ENCODE measurements at regions not wholly inside any gene's neighbourhood (a gene's known extent, or its start where the extent isn't known, plus 50 kb on each side); places are given as distances from the start of the nearest gene placed in this dataset.

DNA sequence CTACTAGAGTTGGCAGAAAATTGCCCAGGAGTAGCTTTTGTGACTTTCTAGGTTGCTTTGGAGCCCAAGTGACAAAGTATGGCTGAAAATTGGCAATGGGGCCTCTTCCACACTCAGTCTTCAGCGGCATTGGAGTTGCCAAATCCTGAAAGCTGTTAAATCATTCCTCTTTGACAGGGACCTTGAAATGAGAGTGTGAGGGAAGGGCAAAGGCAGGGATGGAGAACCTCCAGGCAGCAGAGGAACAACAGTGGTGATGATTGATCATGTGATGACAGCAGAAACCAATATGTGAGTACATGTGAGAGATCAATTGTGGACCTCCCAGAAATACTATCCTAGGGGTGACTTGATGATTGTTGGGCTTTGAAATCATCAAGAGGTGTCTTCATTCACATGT, 393.9 kb downstream of the KIF16B start:
- H3K27ac ChIP-seq (ENCODE audit: low read depth, low read length): no peak overlapping the region
- no peak for DNase-seq (ENCODE audit: low read depth in 4 of 6, low spot score in 6 of 6)
- H3K4me3 ChIP-seq (ENCODE audit: low read depth, low read length): no peak overlapping the region
- WGBS (ENCODE audit: insufficient coverage): 40% methylated on average over 1 of the region's 1 CpG
- no peaks in the 10 kb centered on the region for H3K9me3 ChIP-seq (ENCODE audit: control insufficient read depth, insufficient read depth, low read length)
- H3K4me1 ChIP-seq (ENCODE audit: control insufficient read depth, insufficient read depth, low read length): no peaks in the 10 kb centered on the region
- H3K27me3 ChIP-seq (ENCODE audit: control insufficient read depth, insufficient read depth, low read length): no peaks in the 10 kb centered on the region
- no peaks in the 10 kb centered on the region for H3K36me3 ChIP-seq (ENCODE audit: control insufficient read depth, insufficient read depth, low read length)

DNA sequence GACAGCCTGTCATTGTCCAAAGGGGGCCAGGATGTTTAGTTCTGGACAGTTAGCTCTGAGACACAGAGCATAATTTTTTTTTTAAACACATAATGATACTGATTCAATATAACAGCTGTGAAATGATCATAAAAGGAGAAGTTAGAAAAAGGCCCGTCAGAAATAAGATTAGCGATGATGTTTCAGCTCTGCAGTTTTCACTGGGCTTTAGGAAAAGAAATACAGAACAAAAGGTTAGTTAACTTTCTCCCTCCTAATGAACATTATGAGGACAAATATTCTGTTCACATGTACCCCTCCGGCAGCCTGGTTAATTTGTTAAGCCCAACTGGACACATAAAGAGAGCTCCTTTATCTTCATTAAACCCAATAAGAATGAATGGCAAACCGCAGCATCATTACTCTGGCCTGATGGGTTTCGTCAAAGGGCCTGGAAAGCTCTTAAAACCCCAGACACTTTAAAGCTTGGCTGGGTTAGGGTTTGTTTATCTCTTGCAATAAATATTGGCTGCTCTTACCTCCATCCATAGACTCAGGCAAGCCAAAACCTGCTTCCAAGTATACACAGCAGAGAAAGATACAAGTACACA, 394.6 kb downstream of the KIF16B start:
- whole genome bisulfite sequencing (ENCODE audit: insufficient coverage): 13% methylated on average over 1 of the region's 5 CpGs
- Histone ChIP-seq H3K27ac (ENCODE audit: low read depth, low read length) (no peak overlapping the region), H3K9me3 (ENCODE audit: control insufficient read depth, insufficient read depth, low read length) (no peaks in the 10 kb centered on the region), H3K36me3 (ENCODE audit: control insufficient read depth, insufficient read depth, low read length) (no peaks in the 10 kb centered on the region), H3K27me3 (ENCODE audit: control insufficient read depth, insufficient read depth, low read length) (no peaks in the 10 kb centered on the region), H3K4me1 (ENCODE audit: control insufficient read depth, insufficient read depth, low read length) (no peaks in the 10 kb centered on the region), H3K4me3 (ENCODE audit: low read depth, low read length) (no peak overlapping the region)
- peak in 5 of 6 donors; percentile 26 to 87 (median 40) for DNase-seq (ENCODE audit: low read depth in 4 of 6, low spot score in 6 of 6)

DNA sequence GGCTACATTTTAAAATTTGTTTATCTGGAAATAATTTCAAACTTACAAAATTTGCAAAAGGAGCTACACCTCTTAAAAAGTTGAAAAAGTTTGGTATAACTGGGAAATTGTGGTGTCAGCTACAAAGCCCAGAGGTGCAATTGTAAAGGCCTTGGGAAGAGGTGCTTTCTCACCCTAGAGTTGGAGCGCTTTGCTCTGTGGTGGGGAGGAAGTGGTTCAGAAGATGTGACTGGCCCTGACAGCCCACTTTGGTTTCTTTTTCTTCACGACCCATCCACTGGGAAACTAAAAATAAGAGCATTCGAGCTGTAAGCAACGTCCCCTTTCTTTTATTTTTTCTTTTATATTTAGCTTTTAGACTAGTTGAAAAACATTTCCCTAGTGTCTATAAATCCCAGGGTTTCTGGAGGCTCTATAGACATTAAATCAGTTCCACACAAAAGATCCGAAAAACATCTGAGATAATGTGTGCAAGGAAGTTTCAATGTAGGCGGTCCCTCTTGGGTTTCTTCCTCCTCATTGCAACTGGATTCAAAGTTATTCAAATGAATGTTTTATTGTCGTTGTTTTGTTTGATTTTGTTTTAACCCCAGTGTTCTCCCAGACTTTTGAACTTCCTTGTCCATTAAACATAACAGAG, 397.8 kb downstream of the KIF16B start:
- Histone ChIP-seq H3K4me1 (ENCODE audit: control insufficient read depth, insufficient read depth, low read length) (no peaks in the 10 kb centered on the region), H3K27ac (ENCODE audit: low read depth, low read length) (no peak overlapping the region), H3K9me3 (ENCODE audit: control insufficient read depth, insufficient read depth, low read length) (no peaks in the 10 kb centered on the region), H3K4me3 (ENCODE audit: low read depth, low read length) (no peak overlapping the region), H3K27me3 (ENCODE audit: control insufficient read depth, insufficient read depth, low read length) (no peaks in the 10 kb centered on the region), H3K36me3 (ENCODE audit: control insufficient read depth, insufficient read depth, low read length) (no peaks in the 10 kb centered on the region)
- peak in 1 of 6 donors; percentile 56 for DNase-seq (ENCODE audit: low read depth in 4 of 6, low spot score in 6 of 6)
- WGBS (ENCODE audit: insufficient coverage): no CpG with 5 or more reads among the region's 7 CpGs

DNA sequence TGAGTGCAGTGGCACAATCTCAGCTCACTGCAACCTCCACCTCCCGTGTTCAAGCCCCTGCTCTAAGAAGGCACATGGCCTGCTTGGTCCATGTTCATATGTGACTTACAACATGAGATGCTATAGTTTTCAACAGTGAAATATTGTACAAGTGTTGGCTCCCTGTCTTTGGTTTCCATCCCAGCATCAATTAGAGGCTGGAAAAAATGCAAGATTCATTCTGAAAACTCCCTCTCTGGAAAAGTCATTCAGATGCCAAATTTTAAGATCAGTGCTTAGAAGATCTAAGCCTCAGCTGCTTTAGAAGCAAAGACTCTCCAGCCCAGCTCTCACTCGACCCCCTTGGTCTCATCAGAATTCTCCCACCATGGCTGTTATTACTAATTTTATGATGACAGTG, 398.9 kb downstream of the KIF16B start:
- Histone ChIP-seq H3K27ac (ENCODE audit: low read depth, low read length) (no peak overlapping the region), H3K36me3 (ENCODE audit: control insufficient read depth, insufficient read depth, low read length) (no peaks in the 10 kb centered on the region)

DNA sequence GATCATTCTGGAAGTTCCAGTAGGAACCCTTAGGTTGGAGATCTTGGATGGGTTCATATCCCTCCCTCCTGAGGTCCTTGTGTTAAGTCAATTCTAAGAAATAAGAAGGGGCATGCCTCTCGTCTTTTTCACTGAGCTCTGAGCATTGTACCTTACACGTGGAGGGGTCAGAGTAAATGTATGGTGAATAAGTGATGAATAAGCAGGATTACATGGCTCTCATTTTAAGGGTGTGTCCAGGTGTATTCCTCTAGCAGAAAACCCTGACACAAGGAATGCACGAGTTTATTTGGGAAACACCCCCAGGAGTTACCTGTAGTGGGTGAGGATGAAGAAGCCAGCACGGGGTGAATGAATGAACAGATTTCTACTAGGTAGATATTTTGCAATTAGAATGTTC, 400.2 kb downstream of the KIF16B start:
- WGBS (ENCODE audit: insufficient coverage): 84% methylated on average over 2 of the region's 4 CpGs
- Histone ChIP-seq H3K27ac (ENCODE audit: low read depth, low read length) (no peak overlapping the region), H3K9me3 (ENCODE audit: control insufficient read depth, insufficient read depth, low read length) (no peaks in the 10 kb centered on the region), H3K27me3 (ENCODE audit: control insufficient read depth, insufficient read depth, low read length) (no peaks in the 10 kb centered on the region), H3K36me3 (ENCODE audit: control insufficient read depth, insufficient read depth, low read length) (no peaks in the 10 kb centered on the region), H3K4me1 (ENCODE audit: control insufficient read depth, insufficient read depth, low read length) (no peaks in the 10 kb centered on the region), H3K4me3 (ENCODE audit: low read depth, low read length) (no peak overlapping the region)
- DNase-seq (ENCODE audit: low read depth in 4 of 6, low spot score in 6 of 6): no peak

More for the DNA sequence above, 398.9 kb downstream of the KIF16B start:
- Histone ChIP-seq H3K4me1 (ENCODE audit: control insufficient read depth, insufficient read depth, low read length) (no peaks in the 10 kb centered on the region), H3K9me3 (ENCODE audit: control insufficient read depth, insufficient read depth, low read length) (no peaks in the 10 kb centered on the region), H3K27me3 (ENCODE audit: control insufficient read depth, insufficient read depth, low read length) (no peaks in the 10 kb centered on the region), H3K4me3 (ENCODE audit: low read depth, low read length) (no peak overlapping the region)
- WGBS (ENCODE audit: insufficient coverage): no CpG with 5 or more reads among the region's 2 CpGs
- peak in 1 of 6 donors; percentile 54 for DNase-seq (ENCODE audit: low read depth in 4 of 6, low spot score in 6 of 6)

DNA sequence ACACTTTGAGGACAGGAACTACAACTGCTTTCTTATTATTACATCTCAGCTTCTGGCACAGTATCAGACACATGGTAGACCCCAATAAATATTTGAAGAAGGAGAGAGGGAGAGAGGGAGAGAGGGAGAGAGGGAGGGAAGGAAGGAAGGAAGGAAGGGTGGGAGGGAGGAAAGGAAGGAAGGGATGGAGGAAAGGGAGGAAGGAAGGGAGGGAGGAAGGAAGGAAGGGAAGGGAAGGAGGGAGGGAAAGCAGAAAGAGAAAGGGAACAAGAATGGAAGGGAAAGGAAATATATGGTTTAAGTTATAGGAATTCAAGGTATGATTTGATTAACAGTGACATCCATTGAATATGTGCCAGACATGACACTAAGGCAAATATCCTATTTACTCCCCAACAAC, 402.1 kb downstream of the KIF16B start:
- H3K27me3 ChIP-seq (ENCODE audit: control insufficient read depth, insufficient read depth, low read length): no peaks in the 10 kb centered on the region

DNA sequence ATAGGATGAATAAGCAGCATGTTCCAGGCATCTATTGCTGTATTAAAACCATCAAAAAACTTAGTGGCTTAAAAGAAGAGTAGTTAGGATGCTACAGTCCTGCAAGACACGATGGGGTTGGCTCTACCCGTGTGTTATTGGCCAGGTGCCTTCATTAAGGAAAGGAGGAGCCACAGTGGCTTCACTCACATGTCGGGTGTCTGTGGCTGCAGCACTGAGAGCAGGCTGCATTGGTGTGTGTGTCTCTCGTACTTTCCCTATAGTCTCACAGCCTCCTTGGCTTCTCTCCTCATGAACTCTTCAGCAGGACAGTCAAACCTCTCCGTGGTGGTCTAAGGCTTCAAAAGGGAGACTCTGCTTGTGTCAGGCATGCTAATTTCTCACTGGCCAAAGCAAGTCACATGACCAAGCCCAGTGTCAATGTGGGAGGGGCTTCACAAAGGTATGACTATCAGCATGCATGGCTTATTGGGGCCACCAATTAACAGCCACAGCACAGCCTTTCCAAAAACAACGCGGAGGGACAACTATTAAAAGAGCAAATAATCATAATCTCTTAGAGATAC, 402.8 kb downstream of the KIF16B start:
- H3K27me3 ChIP-seq (ENCODE audit: control insufficient read depth, insufficient read depth, low read length): no peaks in the 10 kb centered on the region
- H3K9me3 ChIP-seq (ENCODE audit: control insufficient read depth, insufficient read depth, low read length): no peaks in the 10 kb centered on the region
- no peak overlapping the region for H3K4me3 ChIP-seq (ENCODE audit: low read depth, low read length)
- no peaks in the 10 kb centered on the region for H3K36me3 ChIP-seq (ENCODE audit: control insufficient read depth, insufficient read depth, low read length)
- no peak overlapping the region for H3K27ac ChIP-seq (ENCODE audit: low read depth, low read length)
- no peaks in the 10 kb centered on the region for H3K4me1 ChIP-seq (ENCODE audit: control insufficient read depth, insufficient read depth, low read length)
- DNase-seq (ENCODE audit: low read depth in 4 of 6, low spot score in 6 of 6): no peak
- WGBS (ENCODE audit: insufficient coverage): 89% methylated on average over 5 of the region's 7 CpGs

More for the DNA sequence above, 402.1 kb downstream of the KIF16B start:
- H3K27ac ChIP-seq (ENCODE audit: low read depth, low read length): no peak overlapping the region
- no peaks in the 10 kb centered on the region for H3K36me3 ChIP-seq (ENCODE audit: control insufficient read depth, insufficient read depth, low read length)
- DNase-seq (ENCODE audit: low read depth in 4 of 6, low spot score in 6 of 6): no peak
- no peaks in the 10 kb centered on the region for H3K4me1 ChIP-seq (ENCODE audit: control insufficient read depth, insufficient read depth, low read length)
- no peaks in the 10 kb centered on the region for H3K9me3 ChIP-seq (ENCODE audit: control insufficient read depth, insufficient read depth, low read length)
- H3K4me3 ChIP-seq (ENCODE audit: low read depth, low read length): no peak overlapping the region

DNA sequence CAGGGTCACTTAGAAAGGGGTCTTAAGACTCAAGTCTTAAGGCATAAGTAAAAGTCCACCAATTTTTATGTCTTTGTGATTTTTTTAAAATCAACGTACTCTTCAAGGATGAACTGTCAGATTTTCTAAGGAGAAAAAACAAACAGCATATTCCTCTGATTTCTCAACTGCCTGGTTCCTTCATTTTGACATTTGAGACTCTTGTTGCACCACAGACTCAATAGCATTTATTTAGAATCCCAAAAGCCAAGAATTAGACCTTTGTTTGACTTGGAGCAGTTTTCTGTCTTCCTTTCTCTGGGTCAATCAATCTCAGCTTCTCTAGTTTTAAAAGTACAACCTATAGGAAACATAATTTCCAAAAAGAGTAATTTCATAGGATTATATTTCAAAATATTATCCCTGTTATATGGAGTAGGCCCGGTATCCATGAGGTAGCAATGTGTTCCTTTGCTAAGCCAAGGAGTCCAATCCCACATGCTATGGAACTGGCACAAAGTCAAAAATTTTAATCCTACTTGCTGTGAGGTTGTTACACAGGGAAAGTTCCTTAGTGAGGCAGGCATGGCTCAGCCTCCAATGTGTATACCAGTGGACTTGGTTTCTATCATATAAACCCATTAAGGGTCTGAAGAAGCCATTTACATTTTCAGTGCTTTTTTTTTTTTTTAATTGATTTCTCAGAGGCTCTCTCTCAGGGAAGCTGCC, 405.7 kb downstream of the KIF16B start:
- no peak overlapping the region for H3K4me3 ChIP-seq (ENCODE audit: low read depth, low read length)
- WGBS (ENCODE audit: insufficient coverage): no CpG with 5 or more reads among the region's 2 CpGs
- no peak for DNase-seq (ENCODE audit: low read depth in 4 of 6, low spot score in 6 of 6)
- H3K9me3 ChIP-seq (ENCODE audit: control insufficient read depth, insufficient read depth, low read length): no peaks in the 10 kb centered on the region
- no peak overlapping the region for H3K27ac ChIP-seq (ENCODE audit: low read depth, low read length)
- no peaks in the 10 kb centered on the region for H3K27me3 ChIP-seq (ENCODE audit: control insufficient read depth, insufficient read depth, low read length)
- no peaks in the 10 kb centered on the region for H3K36me3 ChIP-seq (ENCODE audit: control insufficient read depth, insufficient read depth, low read length)
- H3K4me1 ChIP-seq (ENCODE audit: control insufficient read depth, insufficient read depth, low read length): no peaks in the 10 kb centered on the region

DNA sequence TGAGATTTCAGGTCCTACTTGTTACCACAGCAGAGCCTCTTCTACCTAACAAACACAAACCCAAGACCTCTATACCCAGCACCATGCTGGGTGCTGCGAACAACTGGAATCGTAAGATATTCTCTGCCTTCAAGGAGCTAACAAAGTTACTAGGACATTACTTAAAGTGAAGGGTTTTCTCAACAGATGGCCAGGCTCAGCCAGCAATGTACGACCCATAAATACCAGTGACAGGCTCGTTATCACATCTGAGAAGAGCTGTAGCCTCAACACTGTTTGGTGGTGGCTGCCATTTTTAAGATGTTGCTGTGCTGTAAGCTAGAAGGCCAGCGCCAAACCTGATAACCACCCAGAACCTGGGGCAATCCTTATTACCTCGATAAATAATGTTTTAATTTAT, 406.5 kb downstream of the KIF16B start:
- Histone ChIP-seq H3K27me3 (ENCODE audit: control insufficient read depth, insufficient read depth, low read length) (no peaks in the 10 kb centered on the region), H3K4me1 (ENCODE audit: control insufficient read depth, insufficient read depth, low read length) (no peaks in the 10 kb centered on the region), H3K9me3 (ENCODE audit: control insufficient read depth, insufficient read depth, low read length) (no peaks in the 10 kb centered on the region), H3K27ac (ENCODE audit: low read depth, low read length) (no peak overlapping the region), H3K36me3 (ENCODE audit: control insufficient read depth, insufficient read depth, low read length) (no peaks in the 10 kb centered on the region), H3K4me3 (ENCODE audit: low read depth, low read length) (no peak overlapping the region)
- DNase-seq (ENCODE audit: low read depth in 4 of 6, low spot score in 6 of 6): no peak
- 100% methylated on average over 2 of the region's 6 CpGs for WGBS (ENCODE audit: insufficient coverage)

DNA sequence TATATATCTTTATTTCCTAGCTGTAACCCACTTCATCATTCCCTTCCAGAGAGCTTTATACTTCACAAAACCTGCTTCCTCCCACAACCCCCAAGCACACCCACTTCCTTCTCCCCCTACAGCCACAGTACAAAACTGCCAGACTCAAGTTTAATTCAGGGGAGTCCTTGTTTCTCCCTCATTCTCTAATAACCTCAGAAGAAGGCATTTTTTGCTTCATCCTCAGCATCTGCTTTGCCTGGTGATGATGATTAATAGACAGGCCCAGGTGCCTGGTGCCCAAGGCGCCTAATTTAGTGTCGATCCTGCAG, 414.3 kb downstream of the KIF16B start:
- Histone ChIP-seq H3K4me3 (ENCODE audit: low read depth, low read length) (no peak overlapping the region), H3K9me3 (ENCODE audit: control insufficient read depth, insufficient read depth, low read length) (no peaks in the 10 kb centered on the region), H3K36me3 (ENCODE audit: control insufficient read depth, insufficient read depth, low read length) (no peaks in the 10 kb centered on the region), H3K4me1 (ENCODE audit: control insufficient read depth, insufficient read depth, low read length) (no peaks in the 10 kb centered on the region), H3K27me3 (ENCODE audit: control insufficient read depth, insufficient read depth, low read length) (no peaks in the 10 kb centered on the region), H3K27ac (ENCODE audit: low read depth, low read length) (no peak overlapping the region)
- WGBS (ENCODE audit: insufficient coverage): 80% methylated on average over 2 of the region's 2 CpGs
- no peak for DNase-seq (ENCODE audit: low read depth in 4 of 6, low spot score in 6 of 6)

Data from spinal cord (tissue), 9 donors.